Dermis microvascular lymphatic vessel endothelial cell (primary cell): ENCODE measurements at regions not wholly inside any gene's neighbourhood (a gene's known extent, or its start where the extent isn't known, plus 50 kb on each side); places are given as distances from the start of the nearest gene placed in this dataset.
A peak's percentile ranks its signal among the peaks of the same experiment; 100 is the strongest.

Experiments used
- DNase-seq, 2 donors: peaks; one replicate each; pipeline versions ENCODE4 v3.0.0 to v3.0.0-alpha.2; 2010; ENCODE audit warnings: low read depth in 2 of 2

DNA sequence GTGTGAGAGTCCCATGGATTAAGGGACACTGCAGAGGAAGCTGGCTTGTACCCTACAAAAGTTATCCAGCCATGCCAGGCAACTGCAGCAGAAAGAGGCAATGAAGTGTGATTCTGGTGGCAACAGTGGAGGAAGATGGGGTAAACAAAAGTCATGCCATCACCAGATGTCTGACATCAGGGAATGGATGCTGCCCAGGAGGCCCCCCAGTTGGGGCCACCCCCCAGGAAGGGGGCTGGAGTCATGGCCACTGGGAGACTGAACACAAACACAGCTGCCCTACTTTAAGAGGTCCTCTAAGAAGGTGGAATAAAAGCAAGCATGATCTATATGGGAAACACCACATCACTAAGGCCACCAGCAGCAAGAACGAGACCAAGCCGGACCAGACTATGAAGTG is 235.3 kb downstream of the KLF12 start:
- DNase-seq: no peak

GRCh38 chr13:73898276-73898675 is 235.9 kb downstream of the KLF12 start:
- DNase-seq: no peak

- DNase-seq: no peak
These were observed 239.1 kb downstream of the KLF12 start for GRCh38 chr13:73894995-73895571.

GRCh38 chr13:73893833-73894232 is 240.4 kb downstream of the KLF12 start:
- no peak for DNase-seq

- no peak for DNase-seq
These were observed 242.4 kb downstream of the KLF12 start for GRCh38 chr13:73891805-73892204.

DNA sequence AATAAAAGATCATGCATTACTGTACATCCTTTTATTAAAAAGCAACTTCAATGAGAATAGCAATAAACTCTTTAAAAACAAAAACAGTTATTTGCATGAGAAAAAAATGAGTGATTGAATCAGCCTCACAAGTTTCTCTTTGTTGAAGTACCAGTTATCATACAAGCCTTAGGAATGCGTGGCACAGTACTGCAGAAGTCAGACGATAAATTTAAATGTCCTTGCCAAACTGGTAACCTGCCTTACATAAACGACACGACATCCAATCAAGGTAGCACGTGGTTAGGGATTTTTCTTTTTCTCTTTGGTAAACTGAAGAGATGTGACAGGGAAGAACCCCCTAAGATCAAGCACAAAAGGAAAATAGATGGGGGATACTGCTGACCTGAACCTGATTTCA is 251.0 kb downstream of the KLF12 start:
- DNase-seq: no peak

GRCh38 chr13:73880365-73880764 is 253.8 kb downstream of the KLF12 start:
- peak in 1 of 2 donors; percentile 34 for DNase-seq

- no peak for DNase-seq
These were observed 254.7 kb downstream of the KLF12 start for GRCh38 chr13:73879346-73880015.

DNA sequence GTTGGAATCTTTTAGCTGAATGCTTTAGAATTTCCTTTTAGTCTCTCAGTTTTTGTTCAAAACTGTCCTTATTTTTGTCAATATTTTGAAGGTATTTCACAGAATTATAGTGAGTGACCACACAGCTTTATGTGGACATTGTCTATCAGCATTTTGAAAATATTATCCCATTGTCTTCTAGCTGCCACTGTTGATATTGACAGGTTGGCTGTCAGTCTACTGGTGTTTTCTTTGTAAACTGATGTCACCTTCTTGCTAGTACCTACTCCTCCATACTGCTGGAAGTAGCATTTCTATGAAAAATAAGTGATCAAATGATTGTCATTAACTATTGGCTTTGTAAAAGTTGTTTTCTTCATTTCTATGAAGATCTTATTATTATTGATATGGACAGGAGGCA is 256.8 kb downstream of the KLF12 start:
- DNase-seq: no peak

DNA sequence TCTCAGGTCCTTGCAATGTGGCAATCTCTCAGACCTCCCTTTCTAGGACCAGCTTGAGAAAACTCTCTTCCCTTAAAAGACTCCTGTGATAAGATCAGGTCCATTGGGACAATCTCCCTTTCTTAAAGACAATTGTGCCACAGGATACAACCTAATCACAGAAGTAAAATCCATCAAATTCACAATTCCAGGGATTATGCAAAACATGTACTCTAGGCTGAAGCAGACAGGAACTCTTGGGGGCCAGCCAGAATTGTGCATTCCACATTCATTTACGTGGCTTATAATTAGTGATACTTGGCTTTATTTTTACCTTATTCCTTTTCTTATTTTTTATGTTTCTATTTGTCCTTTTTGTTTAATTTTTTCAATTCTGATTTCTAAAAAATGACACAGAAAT is 257.9 kb downstream of the KLF12 start:
- no peak for DNase-seq

- no peak for DNase-seq
These were observed 260.0 kb downstream of the KLF12 start for GRCh38 chr13:73873940-73874830.

DNA sequence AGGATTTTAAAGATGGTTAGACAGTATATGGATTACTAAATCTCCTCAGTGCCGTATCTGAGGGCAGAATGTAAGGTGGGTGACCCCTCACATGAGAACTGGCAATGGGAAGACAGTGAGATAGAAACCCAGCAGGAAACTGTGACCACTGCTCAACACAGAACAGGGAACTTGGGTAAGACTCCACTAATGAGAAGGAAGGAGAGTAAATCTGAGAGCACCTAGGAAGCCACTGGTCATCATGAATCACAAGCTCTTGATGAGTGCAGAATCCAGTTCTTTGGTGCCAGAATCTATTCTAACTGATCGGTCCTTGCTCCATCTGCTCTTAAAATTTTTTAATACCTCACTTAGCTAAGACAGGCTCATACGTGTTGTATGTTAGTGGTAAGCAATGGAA is 261.8 kb downstream of the KLF12 start:
- DNase-seq: no peak

GRCh38 chr13:73870970-73871935 is 263.0 kb downstream of the KLF12 start:
- peak in 1 of 2 donors; percentile 14 for DNase-seq

- DNase-seq: no peak
These were observed 264.0 kb downstream of the KLF12 start for GRCh38 chr13:73870036-73870741.

DNA sequence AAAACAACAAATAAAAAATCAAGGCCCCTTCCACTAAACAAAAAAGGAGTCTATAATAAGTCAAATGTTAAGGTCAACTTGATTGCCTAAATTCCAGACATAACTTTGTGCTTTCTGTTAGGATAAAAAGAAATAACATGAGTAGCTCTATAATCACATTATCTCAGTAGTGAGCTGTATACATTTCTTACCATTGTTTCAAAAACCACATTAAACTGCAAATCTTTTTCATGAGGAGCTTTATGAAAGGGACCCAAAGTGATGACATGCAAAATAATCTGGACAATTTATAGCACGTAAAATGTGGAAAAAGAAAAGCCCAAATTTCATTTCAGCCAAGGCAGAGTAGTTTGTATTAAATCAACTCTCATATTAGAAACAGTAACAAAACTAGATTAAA is 269.2 kb downstream of the KLF12 start:
- DNase-seq: no peak

DNA sequence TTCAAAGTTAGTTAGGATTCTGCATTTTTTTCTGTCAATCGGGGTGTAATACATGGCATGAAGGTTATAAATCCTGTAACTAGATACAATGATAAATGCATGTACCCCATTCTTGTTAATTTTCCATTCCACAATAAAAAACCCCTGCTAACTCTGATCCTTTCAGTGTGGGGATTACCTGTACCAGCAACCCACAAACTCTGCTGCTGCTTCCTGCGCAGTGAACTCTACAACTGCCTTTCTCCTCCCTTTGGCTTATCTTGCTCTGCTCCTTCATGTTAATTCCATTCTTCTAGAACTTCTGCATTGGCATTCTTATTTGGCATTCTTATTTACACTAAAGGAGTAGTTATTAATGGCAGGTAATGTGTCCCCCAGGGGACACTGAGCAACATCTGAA is 273.1 kb downstream of the KLF12 start:
- DNase-seq: no peak

- DNase-seq: no peak
These were observed 273.7 kb downstream of the KLF12 start for GRCh38 chr13:73860501-73860900.

- no peak for DNase-seq
These were observed 274.4 kb downstream of the KLF12 start for GRCh38 chr13:73859841-73860240.

- DNase-seq: no peak
These were observed 277.1 kb downstream of the KLF12 start for GRCh38 chr13:73857106-73857505.

DNA sequence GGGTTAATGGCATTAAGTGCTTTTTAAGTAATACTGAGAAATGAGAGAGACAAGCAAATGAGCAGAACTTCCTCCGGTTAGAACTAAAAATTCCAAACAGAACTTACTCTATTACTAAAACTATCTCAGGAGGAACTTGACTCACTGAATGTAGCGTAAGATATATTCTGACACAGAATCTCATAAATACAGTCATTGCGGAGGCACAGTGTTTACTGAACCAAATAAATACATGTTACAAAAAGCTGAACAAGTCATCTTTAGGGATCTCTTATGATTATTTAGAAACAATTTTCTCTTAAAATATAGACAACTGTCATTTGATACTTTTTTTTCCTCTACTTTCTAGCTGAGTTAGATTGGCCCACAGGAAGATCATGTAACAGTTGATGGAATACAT is 283.1 kb downstream of the KLF12 start:
- no peak for DNase-seq
